ENCODE measurements at regions not wholly inside any gene's neighbourhood (a gene's known extent, or its start where the extent isn't known, plus 50 kb on each side); places are given as distances from the start of the nearest gene placed in this dataset.
A peak's percentile ranks its signal among the peaks of the same experiment; 100 is the strongest.

DNA sequence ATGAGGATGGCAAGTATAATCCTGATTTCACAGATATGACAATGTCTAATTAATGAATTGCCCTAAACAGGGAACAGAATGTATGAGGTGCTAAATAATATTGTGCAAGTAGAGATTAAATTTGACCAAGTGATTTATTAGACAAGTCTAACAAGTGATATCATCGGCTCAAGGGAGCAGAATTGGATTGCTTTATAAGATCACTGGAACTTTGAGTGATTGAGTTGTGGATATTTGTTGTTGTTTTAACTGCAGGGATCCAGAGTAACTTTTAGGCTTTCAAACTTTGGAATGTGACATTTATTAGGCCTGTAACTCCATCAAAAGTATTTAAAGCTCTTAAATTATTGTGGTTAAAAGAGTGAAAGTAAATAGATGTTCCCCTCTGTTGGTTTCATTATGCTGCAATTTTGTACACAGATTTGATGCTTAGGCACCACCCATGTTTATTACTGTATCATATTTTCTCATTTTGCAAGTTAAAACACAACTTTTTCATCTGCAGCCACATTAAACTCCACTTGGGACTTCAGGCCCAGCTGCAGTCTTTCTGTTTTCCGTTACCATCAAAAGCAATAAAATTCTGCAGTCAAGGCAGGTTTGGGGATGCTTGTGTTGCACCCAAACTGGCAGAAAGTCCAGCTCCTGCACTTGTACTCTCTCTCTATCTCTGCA is 206.6 kb downstream of the HLX start:
- TF ChIP-seq GATA2 (IDR thresholded peaks at IDR 0.05; ENCODE audit: low read depth, low read length) (no peak), GATA3 (IDR thresholded peaks at IDR 0.05; ENCODE audit: low read depth, low read length) (no peak)

DNA sequence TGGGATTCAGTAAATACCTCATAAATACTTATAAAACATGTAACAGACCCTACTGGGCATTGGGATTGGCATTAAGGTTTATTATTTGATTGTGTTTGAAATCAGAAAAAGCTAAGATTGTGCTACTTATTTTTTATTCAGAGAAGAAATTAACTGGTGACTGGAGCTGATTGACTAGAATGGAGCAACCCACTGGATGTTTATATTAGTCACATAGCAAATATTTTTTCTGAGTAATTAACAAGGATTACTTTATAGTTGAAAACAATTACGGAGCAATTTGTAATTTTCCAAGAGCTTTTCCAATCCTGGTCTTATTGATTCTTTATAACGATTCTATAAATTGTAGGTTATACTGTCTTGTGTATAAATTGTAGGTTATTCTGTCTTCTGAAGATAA is 208.7 kb downstream of the HLX start:
- TF ChIP-seq GATA2 (IDR thresholded peaks at IDR 0.05; ENCODE audit: low read depth, low read length) (no peak), GATA3 (IDR thresholded peaks at IDR 0.05; ENCODE audit: low read depth, low read length) (no peak)

DNA sequence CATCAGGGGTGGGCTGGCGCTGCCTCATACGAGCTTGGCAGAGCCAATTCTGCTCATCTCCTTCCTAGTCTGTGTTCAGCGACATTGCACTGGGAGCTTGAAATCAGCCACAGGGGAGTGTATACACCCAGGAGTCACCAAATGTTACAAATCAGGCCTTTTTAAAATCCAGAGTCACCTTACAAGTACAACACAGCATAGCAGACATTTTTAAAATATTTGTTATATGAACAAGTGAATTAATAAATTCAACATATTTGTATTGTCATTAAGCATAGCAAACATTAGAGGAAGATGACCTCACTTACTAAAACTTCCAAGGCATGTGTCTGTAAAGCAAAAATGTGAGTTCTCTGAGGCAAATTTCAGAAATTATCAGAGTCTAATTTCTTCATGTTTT is 210.0 kb downstream of the HLX start:
- TF ChIP-seq GATA2 (IDR thresholded peaks at IDR 0.05; ENCODE audit: low read depth, low read length) (no peak), GATA3 (IDR thresholded peaks at IDR 0.05; ENCODE audit: low read depth, low read length) (no peak)

DNA sequence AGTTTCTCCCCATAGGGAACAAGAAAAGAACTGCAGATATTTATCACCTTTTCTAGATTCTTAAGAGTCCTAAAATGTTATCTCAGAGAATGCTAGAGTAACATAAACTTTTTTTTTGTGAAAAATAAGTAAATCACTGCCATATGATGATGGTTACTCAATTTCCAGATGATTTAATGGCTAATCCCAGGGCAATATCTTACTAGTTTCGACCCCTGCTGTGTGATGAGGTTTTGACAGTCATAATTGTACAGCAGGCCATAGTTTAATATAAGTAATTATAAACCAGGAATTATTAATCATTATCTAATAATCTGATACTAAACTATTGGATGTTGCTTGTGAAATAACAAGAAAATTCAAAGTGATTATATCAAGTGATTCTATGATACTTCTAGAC is 210.6 kb downstream of the HLX start:
- TF ChIP-seq GATA3 (IDR thresholded peaks at IDR 0.05; ENCODE audit: low read depth, low read length) = no peak

DNA sequence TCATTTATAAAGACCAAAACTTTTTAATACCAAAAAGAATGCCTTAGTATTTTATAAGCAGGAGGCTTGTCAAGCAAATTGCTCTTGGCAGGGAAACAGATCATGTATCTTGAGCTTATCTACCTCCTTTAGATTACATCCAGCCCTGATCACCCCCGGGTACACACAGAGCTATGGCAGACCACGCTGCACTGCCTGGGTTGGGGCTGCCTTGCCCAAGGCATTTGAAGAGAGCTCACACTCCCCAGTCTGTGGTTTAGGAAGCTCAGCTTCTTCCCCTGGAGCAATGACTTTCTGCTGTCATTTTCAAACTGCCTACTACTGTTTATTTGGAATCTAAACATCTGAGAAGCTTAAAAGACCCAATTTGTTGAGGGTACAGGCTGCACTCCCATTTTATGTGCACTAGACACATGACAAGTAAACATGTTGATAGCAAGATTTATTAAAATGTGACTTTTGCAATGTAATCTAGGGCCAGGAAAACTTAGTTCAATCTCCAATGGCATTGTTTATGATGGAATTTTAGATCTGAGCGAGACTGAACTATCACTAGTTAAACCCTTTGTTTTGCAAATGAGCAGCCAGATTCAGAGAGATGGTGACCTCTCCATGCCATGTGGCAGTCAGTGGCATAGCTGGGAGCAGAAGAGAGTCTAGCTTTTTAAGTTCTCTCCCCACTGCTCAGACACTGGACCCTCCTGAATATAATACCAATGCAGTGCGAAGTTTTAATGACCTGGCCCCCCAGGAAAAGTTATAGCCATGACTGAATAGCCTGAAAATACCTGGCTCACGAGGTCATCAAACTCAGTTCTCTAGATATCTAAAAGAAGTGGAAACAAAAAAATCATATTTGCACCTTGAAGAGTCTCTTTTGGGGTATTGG is 214.9 kb downstream of the HLX start:
- TF ChIP-seq GATA3 (IDR thresholded peaks at IDR 0.05; ENCODE audit: low read depth, low read length) (peak; percentile 80), GATA2 (IDR thresholded peaks at IDR 0.05; ENCODE audit: low read depth, low read length) (peak; percentile 78)

DNA sequence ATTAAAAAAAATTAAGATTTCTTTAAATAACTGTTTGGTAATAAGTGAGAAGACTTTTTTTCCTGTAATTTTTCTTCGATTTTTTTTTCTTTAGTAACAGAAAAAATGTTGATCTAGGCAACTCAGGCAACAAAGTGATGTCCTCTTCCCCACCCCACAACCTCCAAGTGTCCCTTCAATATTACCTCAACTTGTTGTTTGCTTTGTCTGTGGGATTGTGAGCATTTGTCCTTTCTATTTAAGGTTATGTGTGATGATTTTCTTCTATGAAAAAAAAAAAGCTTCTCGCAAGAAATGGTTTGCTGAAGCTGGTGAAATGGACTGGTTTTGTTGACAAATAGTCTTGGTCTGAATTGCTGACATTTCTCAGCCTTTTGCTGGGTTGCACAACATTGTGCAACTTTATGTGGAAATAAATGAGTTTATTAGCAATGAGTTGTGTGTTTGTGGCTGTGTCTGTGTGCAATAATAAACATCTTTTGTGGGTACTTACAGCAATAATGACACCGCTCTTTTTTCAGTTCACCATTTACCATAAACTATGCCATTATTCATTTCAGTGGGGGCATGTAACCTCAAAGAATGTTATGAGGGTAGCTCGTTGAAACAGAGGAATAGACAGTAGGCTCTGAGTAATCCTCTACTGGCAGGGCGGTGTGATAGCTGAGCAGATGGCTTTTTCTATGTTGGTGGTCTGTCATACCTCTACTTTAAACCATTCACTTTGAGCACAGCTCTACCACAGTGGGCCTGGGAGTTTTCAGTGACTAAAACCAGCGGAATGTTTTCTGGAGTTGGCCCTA is 218.4 kb downstream of the HLX start:
- TF ChIP-seq GATA2 (IDR thresholded peaks at IDR 0.05; ENCODE audit: low read depth, low read length) (no peak), GATA3 (IDR thresholded peaks at IDR 0.05; ENCODE audit: low read depth, low read length) (no peak)

DNA sequence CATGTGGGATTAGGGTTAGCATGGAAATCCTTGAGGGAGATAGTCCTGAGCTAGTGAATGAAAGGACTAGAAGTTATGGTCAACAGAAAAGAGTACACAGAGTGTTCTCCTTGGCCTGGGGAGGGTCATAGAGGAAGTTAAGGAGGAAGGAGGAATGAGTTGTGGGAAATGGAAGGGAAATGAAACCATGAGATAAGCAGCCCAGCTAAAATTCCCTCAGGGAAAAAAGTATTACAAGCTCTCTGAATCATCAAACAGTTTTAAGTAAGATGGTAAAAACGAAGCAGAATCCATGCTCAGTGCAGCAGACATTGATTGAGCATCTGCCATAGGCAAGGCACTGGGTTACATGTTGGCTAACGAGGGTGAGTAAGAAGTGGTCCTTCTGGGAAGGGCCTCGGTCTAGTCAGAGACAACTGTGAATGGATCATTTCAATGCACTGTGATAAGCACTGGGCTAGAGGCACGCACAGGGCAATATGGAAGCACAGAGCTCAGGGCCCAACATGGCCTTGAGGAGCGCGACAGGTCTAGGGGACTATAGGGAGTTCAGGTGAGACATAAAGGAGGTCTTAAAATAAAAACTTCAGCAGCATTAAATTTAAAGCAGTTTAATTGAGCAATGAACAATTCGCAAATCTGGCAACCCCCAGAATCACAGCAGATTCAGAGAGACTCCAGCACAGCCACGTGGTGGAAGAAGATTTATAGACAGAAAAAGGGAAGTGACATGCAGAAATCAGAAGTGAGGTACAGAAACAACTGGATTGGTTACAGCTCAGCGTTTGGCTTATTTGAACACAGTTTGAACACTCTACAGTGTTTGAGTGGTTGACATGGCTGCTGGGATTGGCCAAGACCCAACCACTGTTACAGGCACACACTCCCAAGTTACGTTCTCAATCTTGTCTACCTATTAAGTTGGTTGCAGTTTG is 219.5 kb downstream of the HLX start:
- TF ChIP-seq GATA2 (IDR thresholded peaks at IDR 0.05; ENCODE audit: low read depth, low read length) = no peak
- no peak for TF ChIP-seq GATA3 (IDR thresholded peaks at IDR 0.05; ENCODE audit: low read depth, low read length)

DNA sequence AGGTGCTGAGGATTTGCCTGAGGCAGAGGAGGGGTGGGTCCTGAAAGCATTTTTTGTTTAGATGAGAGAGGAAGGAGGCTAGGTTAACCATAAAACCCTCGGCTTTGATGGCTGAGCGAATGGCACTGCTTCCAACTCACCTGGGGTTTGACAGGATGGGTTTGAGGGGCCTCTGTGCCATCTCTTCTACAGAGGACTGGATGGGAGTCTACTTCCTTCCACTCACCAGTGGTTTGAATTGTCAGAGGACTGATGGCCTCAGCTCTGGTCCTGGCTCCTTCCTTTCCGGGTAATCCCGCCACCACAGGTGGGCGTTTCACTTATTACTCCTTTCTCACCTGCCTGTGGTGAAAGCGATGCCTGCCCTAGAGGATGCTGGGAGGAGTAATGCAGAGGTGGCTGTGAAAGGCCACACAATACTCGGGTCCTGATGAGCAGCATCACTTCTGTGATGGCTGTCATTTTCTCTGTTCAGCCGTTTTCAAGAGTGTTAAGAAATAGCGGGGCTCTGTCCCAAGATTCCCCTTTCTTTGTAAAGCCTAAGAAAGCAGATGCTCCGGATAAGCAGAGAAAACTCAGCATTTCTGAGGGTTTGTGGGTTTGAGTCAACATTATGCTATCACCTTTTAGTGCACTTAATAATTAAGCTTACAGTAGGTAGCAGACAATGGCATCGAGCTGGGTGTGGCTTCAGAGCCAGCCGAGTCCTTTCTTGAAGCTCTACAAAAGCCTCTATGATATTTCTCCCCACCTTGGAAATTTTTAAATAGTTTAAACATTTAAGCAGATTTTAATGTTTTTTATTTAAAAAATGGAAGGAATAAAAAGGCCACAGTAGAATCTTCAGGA is 220.7 kb downstream of the HLX start:
- TF ChIP-seq GATA3 (IDR thresholded peaks at IDR 0.05; ENCODE audit: low read depth, low read length) = no peak
- TF ChIP-seq GATA2 (IDR thresholded peaks at IDR 0.05; ENCODE audit: low read depth, low read length) = no peak

DNA sequence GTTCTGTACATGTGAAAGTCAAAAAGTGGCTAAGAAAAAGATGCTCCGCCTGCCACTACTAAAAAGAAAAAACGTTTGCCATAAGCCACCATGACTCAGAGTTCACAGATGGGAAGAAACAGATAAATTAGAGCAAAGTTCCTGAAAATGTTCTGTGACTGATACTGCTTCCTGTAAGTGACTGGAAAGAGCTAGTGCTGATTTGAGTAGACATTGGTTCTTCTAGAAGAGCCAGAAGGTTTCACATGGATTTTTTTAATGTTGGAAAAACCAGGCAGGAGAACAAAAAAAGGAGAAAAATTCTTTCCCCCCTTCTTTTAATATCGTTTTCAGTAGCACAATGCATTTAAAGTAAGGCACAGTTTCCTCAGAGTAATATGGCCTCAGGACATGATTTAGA is 221.4 kb downstream of the HLX start:
- TF ChIP-seq GATA2 (IDR thresholded peaks at IDR 0.05; ENCODE audit: low read depth, low read length) = no peak
- TF ChIP-seq GATA3 (IDR thresholded peaks at IDR 0.05; ENCODE audit: low read depth, low read length) = no peak

DNA sequence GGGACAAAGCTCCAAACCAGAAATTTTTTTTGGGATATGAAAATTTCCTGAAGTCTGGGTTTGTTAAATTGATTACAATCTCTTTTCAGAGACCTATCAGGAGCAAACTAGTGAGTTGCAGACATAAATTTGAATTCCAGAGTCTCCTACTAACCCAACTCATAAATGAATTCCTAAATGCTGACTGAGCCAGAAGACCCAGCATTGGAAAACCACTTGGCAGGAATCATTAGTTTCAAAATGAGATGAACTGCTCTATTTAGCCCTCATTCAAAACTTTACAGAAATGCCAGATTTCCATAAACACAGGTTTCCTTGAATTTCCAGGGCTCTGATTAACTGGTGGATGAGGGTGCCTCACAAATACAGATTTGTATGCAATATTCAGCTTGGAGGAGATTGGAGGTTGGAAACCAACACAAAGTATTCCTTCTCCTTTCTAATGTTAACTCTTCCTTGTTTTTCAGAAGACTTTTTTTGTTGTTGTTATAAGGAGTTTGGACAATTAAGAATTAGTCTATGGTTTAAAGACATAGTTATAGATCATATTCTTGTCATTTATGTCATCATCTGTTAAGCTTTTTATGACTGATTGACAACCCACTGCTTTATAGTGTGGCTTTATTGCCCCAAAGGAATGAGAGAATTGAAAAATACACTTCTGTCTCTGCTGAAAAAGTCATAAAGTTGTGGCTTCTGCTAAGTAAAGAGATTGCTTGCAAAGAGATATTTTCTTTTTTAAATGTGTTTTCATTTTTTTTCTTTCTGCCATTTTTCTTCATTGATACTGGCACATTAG is 222.8 kb downstream of the HLX start:
- no peak for TF ChIP-seq GATA3 (IDR thresholded peaks at IDR 0.05; ENCODE audit: low read depth, low read length)

DNA sequence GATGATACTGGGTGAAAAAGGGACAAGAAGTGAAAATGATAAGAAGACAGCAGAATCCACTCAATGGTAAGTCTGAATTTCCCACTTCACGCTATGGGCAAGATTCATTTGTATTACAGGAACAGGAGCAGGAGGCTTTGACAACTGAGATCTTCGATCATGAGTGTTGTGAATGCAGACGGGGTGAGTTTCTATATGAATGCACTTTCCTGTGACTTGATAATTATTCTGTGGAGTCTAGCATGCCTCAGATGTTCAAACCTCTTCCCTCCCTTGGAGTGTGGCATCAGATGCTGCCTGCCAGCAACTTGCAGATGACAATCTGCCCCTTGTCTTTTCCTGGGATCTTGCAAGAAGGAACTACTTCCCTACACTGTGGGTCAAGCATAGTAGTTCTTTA is 225.4 kb downstream of the HLX start:
- TF ChIP-seq GATA2 (IDR thresholded peaks at IDR 0.05; ENCODE audit: low read depth, low read length) = no peak
- TF ChIP-seq GATA3 (IDR thresholded peaks at IDR 0.05; ENCODE audit: low read depth, low read length) = no peak

DNA sequence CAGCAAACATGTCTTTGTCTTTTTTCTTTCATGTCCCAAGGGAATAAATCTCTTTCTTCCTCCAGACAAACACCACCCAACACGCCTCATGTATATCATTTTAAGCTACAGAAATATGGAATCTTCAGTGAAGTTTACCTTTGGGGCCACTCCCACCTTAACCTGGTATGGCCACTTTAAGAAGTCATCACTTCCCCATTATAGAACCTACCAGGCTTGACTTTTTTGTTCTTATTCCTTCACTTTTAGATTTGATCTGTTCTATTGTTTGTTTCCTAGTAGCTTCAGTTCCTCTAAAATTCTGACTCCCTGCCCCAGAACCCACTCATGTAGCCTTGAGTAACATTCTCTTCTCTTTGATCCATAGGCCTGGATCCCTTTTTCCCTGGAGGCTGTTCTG is 226.3 kb downstream of the HLX start:
- no peak for TF ChIP-seq GATA3 (IDR thresholded peaks at IDR 0.05; ENCODE audit: low read depth, low read length)
- TF ChIP-seq GATA2 (IDR thresholded peaks at IDR 0.05; ENCODE audit: low read depth, low read length) = no peak

Measured in SH-SY5Y (cell line).